ENCODE measurements at regions not wholly inside any gene's neighbourhood (a gene's known extent, or its start where the extent isn't known, plus 50 kb on each side); places are given as distances from the start of the nearest gene placed in this dataset.
A peak's percentile ranks its signal among the peaks of the same experiment; 100 is the strongest.

DNA sequence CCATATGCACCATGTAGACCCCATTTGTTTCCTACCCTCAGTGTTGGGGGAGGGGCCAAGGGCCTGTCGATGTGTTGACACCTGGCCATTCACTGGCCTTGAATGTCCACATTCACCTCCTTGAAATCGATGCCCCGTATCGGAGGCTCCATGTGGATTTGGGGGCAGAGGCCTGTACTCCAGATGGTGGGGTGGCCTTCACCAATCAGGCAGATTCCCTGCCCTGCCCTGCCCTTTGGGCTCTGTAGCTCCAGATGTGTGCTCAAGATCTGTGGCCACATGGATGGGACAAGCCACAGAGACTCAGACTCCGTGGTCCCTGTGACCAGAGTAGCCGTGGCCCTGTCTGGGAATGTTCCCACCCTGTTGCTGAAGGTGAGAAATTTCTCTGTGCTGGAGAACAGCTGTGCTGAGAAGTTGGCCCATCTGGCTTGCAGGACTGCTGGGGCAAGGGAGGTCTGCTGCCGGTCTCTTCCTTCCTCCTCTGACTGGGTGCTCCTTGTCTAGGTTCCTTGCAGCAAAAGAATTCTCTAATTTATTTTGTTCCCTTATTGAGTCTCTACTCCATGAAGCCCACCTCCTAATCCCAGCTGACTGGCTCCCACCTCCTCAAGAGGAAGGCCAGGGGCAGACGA is 221.3 kb downstream of the SEC14L1 start:
- peaks cover 37% of the 10 kb centered on the region for H3K4me1 ChIP-seq (ENCODE audit: control insufficient read depth, insufficient read depth, low read length)

DNA sequence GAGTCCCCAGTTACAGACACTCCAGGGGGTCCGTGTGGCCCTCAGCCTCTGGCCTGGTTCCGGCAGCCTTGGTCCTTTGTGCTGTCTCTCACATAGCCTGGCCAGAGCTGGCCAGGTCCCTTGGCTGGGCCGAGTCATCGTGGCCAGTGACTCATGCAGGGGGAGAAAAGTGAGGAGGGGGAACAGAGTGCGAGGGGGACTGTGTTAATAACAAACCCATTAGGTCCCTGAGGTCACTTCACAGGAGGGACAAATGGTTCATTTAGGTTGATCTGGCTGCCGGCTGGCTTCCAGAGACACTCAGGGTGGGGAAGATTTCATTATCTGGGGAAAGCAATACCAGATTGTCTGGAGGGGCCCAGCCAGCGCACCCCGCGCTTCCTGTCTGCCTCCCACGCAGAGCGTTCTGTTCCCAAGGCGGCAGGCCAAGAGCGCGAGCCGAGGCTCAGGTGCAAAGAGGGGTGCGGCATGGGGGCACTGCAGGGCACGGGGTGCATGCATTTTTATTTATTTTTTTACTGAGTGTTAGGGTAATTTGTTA is 223.1 kb downstream of the SEC14L1 start:
- H3K27ac ChIP-seq (ENCODE audit: low read length) = no peak overlapping the region
- H3K36me3 ChIP-seq (ENCODE audit: control insufficient read depth in 2 of 2, insufficient read depth in 2 of 2, low read length in 2 of 2) = no peaks in the 10 kb centered on the region
- no peak overlapping the region for H3K9ac ChIP-seq (ENCODE audit: low read length in 2 of 2)
- H3K4me3 ChIP-seq (ENCODE audit: low read length in 2 of 2) = no peak overlapping the region
- H3K4me1 ChIP-seq (ENCODE audit: control insufficient read depth, insufficient read depth, low read length) = peaks cover 36% of the 10 kb centered on the region
- H3K9me3 ChIP-seq (ENCODE audit: control insufficient read depth in 2 of 2, low read length in 2 of 2) = no peaks in the 10 kb centered on the region
- H3K27me3 ChIP-seq (ENCODE audit: control insufficient read depth in 1 of 2, insufficient read depth in 2 of 2, low read length in 2 of 2) = no peaks in the 10 kb centered on the region

More for the DNA sequence above, 221.3 kb downstream of the SEC14L1 start:
- H3K9me3 ChIP-seq (ENCODE audit: control insufficient read depth in 2 of 2, low read length in 2 of 2) = no peaks in the 10 kb centered on the region
- no peak overlapping the region for H3K27ac ChIP-seq (ENCODE audit: low read length)
- H3K9ac ChIP-seq (ENCODE audit: low read length in 2 of 2) = no peak overlapping the region
- H3K4me3 ChIP-seq (ENCODE audit: low read length in 2 of 2) = no peak overlapping the region
- no peaks in the 10 kb centered on the region for H3K27me3 ChIP-seq (ENCODE audit: control insufficient read depth in 1 of 2, insufficient read depth in 2 of 2, low read length in 2 of 2)
- H3K36me3 ChIP-seq (ENCODE audit: control insufficient read depth in 2 of 2, insufficient read depth in 2 of 2, low read length in 2 of 2) = no peaks in the 10 kb centered on the region

DNA sequence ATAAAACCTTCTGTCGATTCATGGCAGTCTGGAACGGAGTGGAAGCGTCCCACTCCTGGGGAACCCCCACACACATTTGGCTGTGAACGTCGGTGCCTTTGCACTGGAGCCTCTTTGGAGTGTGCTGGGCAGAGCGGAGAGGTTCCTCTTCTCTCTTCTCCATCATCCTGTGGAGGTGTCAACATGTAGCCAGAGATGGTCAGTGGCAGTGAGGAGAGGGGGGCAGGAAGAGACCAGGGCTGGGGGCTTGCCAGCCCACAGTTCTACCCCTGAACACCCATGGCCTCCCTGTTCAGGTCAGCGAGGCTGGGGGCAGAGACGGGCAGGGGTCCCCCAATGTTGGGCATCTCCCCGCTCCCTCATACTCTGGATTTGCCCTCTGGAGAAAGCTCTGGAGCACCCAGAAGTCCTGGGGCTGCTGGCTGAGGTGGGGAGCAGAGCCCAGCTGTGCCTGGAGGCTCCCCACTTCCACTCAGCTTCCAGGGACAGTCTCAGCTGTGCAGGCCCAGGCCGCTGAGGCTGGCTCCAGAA is 223.7 kb downstream of the SEC14L1 start:
- peaks cover 32% of the 10 kb centered on the region for H3K4me1 ChIP-seq (ENCODE audit: control insufficient read depth, insufficient read depth, low read length)
- no peak overlapping the region for H3K4me3 ChIP-seq (ENCODE audit: low read length in 2 of 2)
- H3K9me3 ChIP-seq (ENCODE audit: control insufficient read depth in 2 of 2, low read length in 2 of 2) = no peaks in the 10 kb centered on the region
- no peaks in the 10 kb centered on the region for H3K27me3 ChIP-seq (ENCODE audit: control insufficient read depth in 1 of 2, insufficient read depth in 2 of 2, low read length in 2 of 2)
- no peaks in the 10 kb centered on the region for H3K36me3 ChIP-seq (ENCODE audit: control insufficient read depth in 2 of 2, insufficient read depth in 2 of 2, low read length in 2 of 2)
- peak overlapping the region; percentile 66 for H3K27ac ChIP-seq (ENCODE audit: low read length)
- no peak overlapping the region for H3K9ac ChIP-seq (ENCODE audit: low read length in 2 of 2)

DNA sequence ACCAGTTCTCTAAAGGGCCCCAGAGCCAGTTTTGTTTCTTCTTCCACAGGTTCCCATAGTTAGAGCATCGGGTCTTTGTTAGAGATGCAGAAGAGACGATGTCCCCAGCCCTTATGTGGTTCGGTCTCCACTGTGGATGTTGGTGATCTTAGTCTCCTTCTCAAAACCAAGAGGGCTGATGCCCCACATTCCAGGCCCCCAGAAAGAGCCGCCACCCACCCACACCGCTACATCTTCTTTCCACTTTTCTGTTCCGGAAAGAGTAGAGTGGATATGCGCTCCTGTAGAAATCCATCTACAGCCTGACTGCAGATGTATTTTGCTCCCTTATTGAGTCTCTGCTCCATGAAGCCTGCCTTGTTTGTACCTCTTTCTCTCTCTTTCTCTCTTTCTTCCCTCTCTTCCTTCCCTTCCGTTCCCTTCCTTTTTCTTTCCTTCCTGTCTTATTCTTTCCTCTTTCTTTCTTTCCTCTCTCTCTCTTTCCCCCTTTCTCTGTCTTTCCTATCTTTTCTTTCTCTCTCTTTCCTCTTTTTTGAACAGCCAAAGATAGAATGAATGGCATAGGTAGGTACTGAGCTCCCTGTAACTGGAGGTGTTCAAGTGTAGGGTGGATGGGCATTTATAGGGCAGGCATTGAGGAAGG is 224.3 kb downstream of the SEC14L1 start:
- Histone ChIP-seq H3K9me3 (ENCODE audit: control insufficient read depth in 2 of 2, low read length in 2 of 2) (no peaks in the 10 kb centered on the region), H3K4me3 (ENCODE audit: low read length in 2 of 2) (peak overlapping the region in 1 of 2 donors; percentile 44), H3K4me1 (ENCODE audit: control insufficient read depth, insufficient read depth, low read length) (peaks cover 36% of the 10 kb centered on the region), H3K27me3 (ENCODE audit: control insufficient read depth in 1 of 2, insufficient read depth in 2 of 2, low read length in 2 of 2) (no peaks in the 10 kb centered on the region), H3K36me3 (ENCODE audit: control insufficient read depth in 2 of 2, insufficient read depth in 2 of 2, low read length in 2 of 2) (no peaks in the 10 kb centered on the region), H3K9ac (ENCODE audit: low read length in 2 of 2) (peak overlapping the region; percentile 51 to 55), H3K27ac (ENCODE audit: low read length) (peak overlapping the region; percentile 66)

DNA sequence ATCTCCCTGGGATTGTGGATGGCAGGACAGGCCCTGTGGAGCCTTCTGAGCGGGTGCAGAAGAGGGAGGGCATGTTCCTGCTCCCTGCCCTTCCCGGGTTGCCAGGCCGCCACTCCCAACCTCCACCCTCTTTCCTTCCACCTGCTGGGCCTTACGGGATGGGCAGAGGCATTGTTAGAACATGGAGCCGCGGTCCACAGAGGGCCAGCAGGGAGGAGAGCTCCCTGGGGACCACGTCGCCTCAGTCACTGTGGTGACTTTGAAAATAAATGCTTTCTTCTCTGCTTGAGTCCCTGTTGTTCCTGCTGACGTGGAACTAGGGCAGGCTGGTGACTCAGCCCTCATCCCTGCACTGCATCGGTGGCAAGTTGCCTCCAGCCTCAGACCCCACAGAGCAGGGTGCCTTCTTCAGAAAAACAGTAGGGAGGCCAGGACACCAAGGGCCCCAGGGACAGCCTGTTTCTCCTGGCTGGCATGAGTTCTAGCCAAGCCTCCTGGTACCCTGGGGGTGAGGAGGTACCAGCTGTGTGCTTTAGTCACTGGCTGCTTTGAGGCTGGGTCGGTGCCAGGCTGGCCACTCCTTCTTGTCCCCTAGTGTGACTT is 224.9 kb downstream of the SEC14L1 start:
- Histone ChIP-seq H3K9me3 (ENCODE audit: control insufficient read depth in 2 of 2, low read length in 2 of 2) (no peaks in the 10 kb centered on the region), H3K27me3 (ENCODE audit: control insufficient read depth in 1 of 2, insufficient read depth in 2 of 2, low read length in 2 of 2) (no peaks in the 10 kb centered on the region), H3K4me3 (ENCODE audit: low read length in 2 of 2) (peak overlapping the region in 1 of 2 donors; percentile 44), H3K9ac (ENCODE audit: low read length in 2 of 2) (peak overlapping the region; percentile 51 to 55), H3K36me3 (ENCODE audit: control insufficient read depth in 2 of 2, insufficient read depth in 2 of 2, low read length in 2 of 2) (no peaks in the 10 kb centered on the region), H3K27ac (ENCODE audit: low read length) (peak overlapping the region; percentile 66), H3K4me1 (ENCODE audit: control insufficient read depth, insufficient read depth, low read length) (peaks cover 41% of the 10 kb centered on the region)

DNA sequence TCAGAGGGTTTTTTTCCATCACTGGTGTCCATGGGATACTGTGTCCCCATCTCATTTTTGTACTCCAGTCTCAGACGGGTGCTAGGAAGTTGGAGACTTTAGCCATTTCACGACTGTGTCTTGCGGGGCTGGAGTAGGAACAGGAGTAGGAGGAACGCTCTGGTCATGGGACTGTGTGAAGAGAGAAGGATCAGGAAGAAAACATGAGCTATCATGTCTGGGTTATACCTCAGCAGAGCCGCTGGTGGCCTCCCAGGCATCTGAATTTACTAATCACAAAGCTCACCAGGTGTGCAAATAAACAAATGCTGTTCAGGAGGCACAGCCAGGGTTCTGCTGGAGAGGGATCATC is 225.4 kb downstream of the SEC14L1 start:
- Histone ChIP-seq H3K4me3 (ENCODE audit: low read length in 2 of 2) (peak overlapping the region in 1 of 2 donors; percentile 44), H3K36me3 (ENCODE audit: control insufficient read depth in 2 of 2, insufficient read depth in 2 of 2, low read length in 2 of 2) (no peaks in the 10 kb centered on the region), H3K27me3 (ENCODE audit: control insufficient read depth in 1 of 2, insufficient read depth in 2 of 2, low read length in 2 of 2) (no peaks in the 10 kb centered on the region), H3K9me3 (ENCODE audit: control insufficient read depth in 2 of 2, low read length in 2 of 2) (no peaks in the 10 kb centered on the region), H3K9ac (ENCODE audit: low read length in 2 of 2) (no peak overlapping the region), H3K27ac (ENCODE audit: low read length) (peak overlapping the region; percentile 66), H3K4me1 (ENCODE audit: control insufficient read depth, insufficient read depth, low read length) (peaks cover 46% of the 10 kb centered on the region)

DNA sequence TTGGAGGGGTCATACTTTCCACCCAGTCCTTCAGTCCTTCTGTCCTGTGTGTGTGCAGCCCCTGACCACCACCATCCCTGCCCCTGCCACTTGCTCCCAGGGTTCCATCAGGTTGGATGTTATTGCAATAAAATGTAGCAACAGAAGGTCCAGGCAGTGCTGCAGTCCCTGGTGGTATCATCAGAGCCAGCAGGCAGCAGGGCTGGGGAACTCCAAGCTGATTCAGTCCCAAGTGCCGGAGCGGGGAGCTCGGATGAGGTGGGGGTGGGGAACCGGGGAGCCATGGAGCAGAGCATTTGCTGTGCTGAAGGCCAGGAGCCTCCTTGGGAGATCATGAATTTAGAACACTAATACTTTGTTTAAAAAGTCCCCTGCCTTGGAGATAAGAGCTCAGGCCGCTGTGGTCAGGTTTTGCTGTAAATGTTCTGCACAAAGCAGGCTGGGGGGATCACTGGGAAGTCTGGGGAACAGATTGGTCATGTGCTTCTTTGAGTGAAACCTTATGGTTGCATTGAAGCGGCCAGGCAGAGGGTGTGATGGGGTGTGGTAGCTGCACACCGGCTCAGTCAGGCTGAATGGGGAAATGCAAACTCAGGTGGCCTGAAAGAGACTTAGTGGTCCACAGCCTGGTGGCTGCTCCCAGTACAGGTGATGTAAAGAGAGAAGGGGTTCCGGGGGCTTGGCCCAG is 225.9 kb downstream of the SEC14L1 start:
- H3K27ac ChIP-seq (ENCODE audit: low read length) = peak overlapping the region; percentile 66
- H3K36me3 ChIP-seq (ENCODE audit: control insufficient read depth in 2 of 2, insufficient read depth in 2 of 2, low read length in 2 of 2) = no peaks in the 10 kb centered on the region
- H3K27me3 ChIP-seq (ENCODE audit: control insufficient read depth in 1 of 2, insufficient read depth in 2 of 2, low read length in 2 of 2) = no peaks in the 10 kb centered on the region
- H3K4me3 ChIP-seq (ENCODE audit: low read length in 2 of 2) = peak overlapping the region in 1 of 2 donors; percentile 40
- peak overlapping the region in 1 of 2 donors; percentile 36 for H3K9ac ChIP-seq (ENCODE audit: low read length in 2 of 2)
- H3K4me1 ChIP-seq (ENCODE audit: control insufficient read depth, insufficient read depth, low read length) = peaks cover 51% of the 10 kb centered on the region
- H3K9me3 ChIP-seq (ENCODE audit: control insufficient read depth in 2 of 2, low read length in 2 of 2) = no peaks in the 10 kb centered on the region

DNA sequence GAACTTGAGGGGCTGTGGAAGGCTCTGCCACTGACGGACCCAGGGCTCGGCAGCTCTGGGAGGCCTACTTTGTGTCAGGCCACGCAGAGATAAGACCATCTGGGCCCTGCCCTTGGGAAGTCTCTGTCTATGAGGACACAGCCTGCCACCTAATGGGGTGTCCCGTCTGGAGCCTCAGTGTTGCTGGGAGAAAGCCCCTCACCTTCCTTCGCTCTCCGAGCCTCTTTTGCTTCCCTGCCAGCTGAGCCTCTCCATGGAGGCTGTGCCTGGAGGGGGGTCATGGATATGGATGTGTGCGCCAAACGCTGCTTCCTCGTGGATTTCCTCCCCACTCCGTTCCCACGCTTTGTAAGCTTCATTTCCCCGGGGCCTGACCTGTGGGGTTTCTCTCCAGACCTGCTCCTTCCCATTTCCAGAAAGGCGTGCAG is 228.8 kb downstream of the SEC14L1 start:
- H3K4me1 ChIP-seq (ENCODE audit: control insufficient read depth, insufficient read depth, low read length) = peaks cover 63% of the 10 kb centered on the region

DNA sequence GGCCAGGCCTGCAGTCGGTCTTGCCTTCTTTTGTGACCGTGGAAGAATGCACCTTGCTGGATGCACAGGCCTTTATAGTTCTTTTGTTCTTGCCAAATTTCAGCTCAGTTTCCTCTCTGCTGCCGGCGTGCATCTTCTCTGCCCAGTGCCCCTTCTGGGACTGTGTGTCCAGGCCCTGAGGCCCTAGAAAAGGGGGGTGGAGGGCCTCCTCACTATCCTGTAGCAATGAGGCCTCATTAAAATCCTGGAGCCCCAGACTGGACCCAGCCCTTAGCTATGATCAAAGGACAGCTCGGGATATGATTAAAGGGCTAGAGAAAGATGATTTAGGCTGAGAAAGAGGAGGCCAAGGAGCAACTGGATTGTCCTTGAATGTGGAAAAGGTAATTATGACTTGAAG is 229.8 kb downstream of the SEC14L1 start:
- Histone ChIP-seq H3K9me3 (ENCODE audit: control insufficient read depth in 2 of 2, low read length in 2 of 2) (no peaks in the 10 kb centered on the region), H3K36me3 (ENCODE audit: control insufficient read depth in 2 of 2, insufficient read depth in 2 of 2, low read length in 2 of 2) (no peaks in the 10 kb centered on the region), H3K4me1 (ENCODE audit: control insufficient read depth, insufficient read depth, low read length) (peaks cover 67% of the 10 kb centered on the region), H3K9ac (ENCODE audit: low read length in 2 of 2) (peak overlapping the region in 1 of 2 donors; percentile 29), H3K4me3 (ENCODE audit: low read length in 2 of 2) (no peak overlapping the region), H3K27ac (ENCODE audit: low read length) (peak overlapping the region; percentile 96), H3K27me3 (ENCODE audit: control insufficient read depth in 1 of 2, insufficient read depth in 2 of 2, low read length in 2 of 2) (no peaks in the 10 kb centered on the region)

More for the DNA sequence above, 228.8 kb downstream of the SEC14L1 start:
- Histone ChIP-seq H3K27me3 (ENCODE audit: control insufficient read depth in 1 of 2, insufficient read depth in 2 of 2, low read length in 2 of 2) (no peaks in the 10 kb centered on the region), H3K9ac (ENCODE audit: low read length in 2 of 2) (no peak overlapping the region), H3K4me3 (ENCODE audit: low read length in 2 of 2) (no peak overlapping the region), H3K9me3 (ENCODE audit: control insufficient read depth in 2 of 2, low read length in 2 of 2) (no peaks in the 10 kb centered on the region), H3K36me3 (ENCODE audit: control insufficient read depth in 2 of 2, insufficient read depth in 2 of 2, low read length in 2 of 2) (no peaks in the 10 kb centered on the region), H3K27ac (ENCODE audit: low read length) (peak overlapping the region; percentile 96)

DNA sequence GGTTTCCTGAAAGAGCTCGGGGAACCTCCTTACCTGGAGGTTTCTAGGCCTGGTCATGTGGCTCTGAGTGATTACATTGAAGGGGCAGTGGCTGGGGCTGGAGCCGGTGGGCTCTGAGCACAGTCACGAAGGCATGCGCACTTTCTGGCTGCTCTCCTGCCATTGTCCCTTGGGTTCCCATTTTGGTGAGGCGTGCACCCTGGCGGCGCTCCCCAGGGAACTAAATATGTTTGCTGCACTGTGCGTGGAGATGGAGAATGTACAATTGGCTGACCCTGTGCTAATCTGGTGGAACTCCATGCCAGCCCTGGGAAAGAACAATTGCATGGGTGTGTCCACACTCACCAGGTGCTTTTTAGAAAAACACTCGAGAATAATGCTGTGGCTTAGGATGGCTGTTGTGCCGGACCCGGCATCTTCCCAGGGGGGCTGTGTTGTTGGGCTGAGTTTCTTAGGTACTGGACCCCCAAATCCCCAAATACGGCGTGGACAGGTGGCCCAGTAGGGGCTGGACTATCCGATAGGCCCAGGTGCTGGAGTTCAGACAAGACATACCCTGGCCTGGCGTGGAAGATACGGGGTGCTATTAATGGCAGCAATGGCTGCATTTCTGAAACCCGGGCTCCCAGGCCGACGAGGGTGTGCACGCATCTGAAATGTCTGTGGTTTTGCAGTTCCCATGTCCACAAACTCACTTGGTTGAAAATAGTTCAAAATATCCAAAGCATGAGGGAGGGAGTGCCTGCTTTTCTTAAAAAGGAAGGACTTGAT is 230.5 kb downstream of the SEC14L1 start:
- Histone ChIP-seq H3K9ac (ENCODE audit: low read length in 2 of 2) (peak overlapping the region; percentile 42 to 93), H3K27ac (ENCODE audit: low read length) (peak overlapping the region; percentile 96)

More for the DNA sequence above, 230.5 kb downstream of the SEC14L1 start:
- Histone ChIP-seq H3K9me3 (ENCODE audit: control insufficient read depth in 2 of 2, low read length in 2 of 2) (no peaks in the 10 kb centered on the region), H3K27me3 (ENCODE audit: control insufficient read depth in 1 of 2, insufficient read depth in 2 of 2, low read length in 2 of 2) (no peaks in the 10 kb centered on the region), H3K4me3 (ENCODE audit: low read length in 2 of 2) (peak overlapping the region in 1 of 2 donors; percentile 93), H3K36me3 (ENCODE audit: control insufficient read depth in 2 of 2, insufficient read depth in 2 of 2, low read length in 2 of 2) (no peaks in the 10 kb centered on the region), H3K4me1 (ENCODE audit: control insufficient read depth, insufficient read depth, low read length) (peaks cover 67% of the 10 kb centered on the region)
